Right atrium auricular region (tissue), 2 donors: ENCODE measurements at regions not wholly inside any gene's neighbourhood (a gene's known extent, or its start where the extent isn't known, plus 50 kb on each side); places are given as distances from the start of the nearest gene placed in this dataset.
A peak's percentile ranks its signal among the peaks of the same experiment; 100 is the strongest.

Experiments used
- DNase-seq: peaks from one replicate; pipeline ENCODE4 v3.0.0-alpha.2; 2019; ENCODE audit warnings: low spot score
- H3K27ac ChIP-seq, 2 donors: fragments of 200-600 bp; sonication (generic); 1 replicate in 1 of 2; 2 replicates in 1 of 2; pipeline ENCODE4 v1.5.1; 2016 to 2019
- H3K27me3 ChIP-seq, 2 donors: fragments of 200-600 bp; sonication (generic); one replicate each; pipeline versions ENCODE4 v1.5.1 to v1.6.0; 2017 to 2019
- H3K36me3 ChIP-seq: fragments of 200-600 bp; sonication (generic); one replicate; pipeline ENCODE4 v1.5.1; 2016
- H3K4me1 ChIP-seq, 2 donors: fragments of 200-600 bp; sonication (generic); one replicate each; pipeline versions ENCODE4 v1.5.1 to v1.6.0; 2017 to 2019
- H3K4me3 ChIP-seq, 2 donors: fragments of 200-600 bp; sonication (generic); 1 replicate in 1 of 2; 2 replicates in 1 of 2; pipeline ENCODE4 v1.5.1; 2017 to 2019; ENCODE audit warnings: mild to moderate bottlenecking in 1 of 2, moderate library complexity in 1 of 2
- H3K9me3 ChIP-seq, 2 donors: fragments of 200-600 bp; sonication (generic); one replicate each; pipeline ENCODE4 v1.5.1; 2019
- TF ChIP-seq, protein P1 (sequence below), 2 donors: fragments of 200-600 bp; sonication (generic); IDR thresholded peaks; one replicate each; pipeline ENCODE4 v1.5.1; 2019; ENCODE audit warnings: antibody characterized with exemption in 2 of 2

GRCh38 chr4:41435510-41435909 lies 102.4 kb upstream of the LIMCH1 start:
- H3K9me3 ChIP-seq: no peaks in the 10 kb centered on the region
- H3K27ac ChIP-seq: peak overlapping the region in 1 of 2 donors; percentile 74
- H3K4me3 ChIP-seq: no peak overlapping the region
- H3K27me3 ChIP-seq: no peaks in the 10 kb centered on the region
- H3K36me3 ChIP-seq: no peaks in the 10 kb centered on the region
- peaks cover 0 to 61% of the 10 kb centered on the region in 2 donors for H3K4me1 ChIP-seq
- TF ChIP-seq, protein P1, sequence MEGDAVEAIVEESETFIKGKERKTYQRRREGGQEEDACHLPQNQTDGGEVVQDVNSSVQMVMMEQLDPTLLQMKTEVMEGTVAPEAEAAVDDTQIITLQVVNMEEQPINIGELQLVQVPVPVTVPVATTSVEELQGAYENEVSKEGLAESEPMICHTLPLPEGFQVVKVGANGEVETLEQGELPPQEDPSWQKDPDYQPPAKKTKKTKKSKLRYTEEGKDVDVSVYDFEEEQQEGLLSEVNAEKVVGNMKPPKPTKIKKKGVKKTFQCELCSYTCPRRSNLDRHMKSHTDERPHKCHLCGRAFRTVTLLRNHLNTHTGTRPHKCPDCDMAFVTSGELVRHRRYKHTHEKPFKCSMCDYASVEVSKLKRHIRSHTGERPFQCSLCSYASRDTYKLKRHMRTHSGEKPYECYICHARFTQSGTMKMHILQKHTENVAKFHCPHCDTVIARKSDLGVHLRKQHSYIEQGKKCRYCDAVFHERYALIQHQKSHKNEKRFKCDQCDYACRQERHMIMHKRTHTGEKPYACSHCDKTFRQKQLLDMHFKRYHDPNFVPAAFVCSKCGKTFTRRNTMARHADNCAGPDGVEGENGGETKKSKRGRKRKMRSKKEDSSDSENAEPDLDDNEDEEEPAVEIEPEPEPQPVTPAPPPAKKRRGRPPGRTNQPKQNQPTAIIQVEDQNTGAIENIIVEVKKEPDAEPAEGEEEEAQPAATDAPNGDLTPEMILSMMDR (IDR thresholded peaks at IDR 0.05): no peak
- DNase-seq: no peak

DNA sequence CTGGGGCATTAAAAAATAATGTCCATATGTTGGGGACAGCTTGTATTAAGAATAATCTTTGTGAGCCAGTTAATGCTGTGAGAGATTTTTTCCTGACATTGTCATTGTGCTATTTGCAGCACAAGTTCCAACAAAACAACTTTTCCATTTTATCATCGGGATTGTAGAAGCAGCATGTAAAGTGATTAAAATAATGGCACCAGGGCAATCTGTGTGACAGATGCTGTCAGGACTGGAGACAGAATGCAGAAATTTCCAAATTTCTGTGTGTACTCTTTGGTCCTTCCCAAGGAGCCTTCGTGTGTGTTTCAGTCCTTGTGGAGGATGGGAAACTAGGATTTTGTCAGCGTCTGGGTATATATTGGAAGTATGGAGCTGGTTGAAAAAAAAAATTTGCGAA lies 101.5 kb upstream of the LIMCH1 start:
- Histone ChIP-seq H3K4me3 (no peak overlapping the region), H3K27ac (peak overlapping the region; percentile 24 to 74), H3K27me3 (no peaks in the 10 kb centered on the region), H3K36me3 (no peaks in the 10 kb centered on the region), H3K4me1 (peaks cover 0 to 53% of the 10 kb centered on the region in 2 donors), H3K9me3 (no peaks in the 10 kb centered on the region)
- TF ChIP-seq, protein P1 (IDR thresholded peaks at IDR 0.05): no peak
- DNase-seq: no peak

DNA sequence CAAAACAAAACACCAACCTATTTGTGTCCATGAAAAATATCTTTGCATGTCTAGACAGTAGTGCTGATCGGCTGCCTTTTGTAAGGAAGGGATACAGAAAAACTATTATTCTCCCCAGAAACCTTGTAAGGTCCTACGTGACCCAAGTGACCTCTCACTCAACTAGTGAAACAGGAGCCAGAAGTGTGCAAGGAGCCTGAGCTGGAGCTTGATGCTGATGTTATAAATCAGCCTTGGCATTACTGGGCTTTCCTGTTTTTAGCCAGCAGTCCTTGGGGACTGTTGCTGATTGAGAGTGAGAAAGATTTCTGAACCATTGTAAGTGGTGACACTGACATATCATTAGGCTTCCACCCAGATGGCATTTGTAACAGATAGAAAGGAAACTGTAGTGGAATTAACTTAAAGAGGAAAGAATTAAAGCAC lies 100.8 kb upstream of the LIMCH1 start:
- H3K27ac ChIP-seq: peak overlapping the region; percentile 24 to 74
- H3K9me3 ChIP-seq: no peaks in the 10 kb centered on the region
- no peak overlapping the region for H3K4me3 ChIP-seq
- no peaks in the 10 kb centered on the region for H3K36me3 ChIP-seq
- no peak for DNase-seq
- peaks cover 0 to 46% of the 10 kb centered on the region in 2 donors for H3K4me1 ChIP-seq
- no peaks in the 10 kb centered on the region for H3K27me3 ChIP-seq
- TF ChIP-seq, protein P1 (IDR thresholded peaks at IDR 0.05): no peak

DNA sequence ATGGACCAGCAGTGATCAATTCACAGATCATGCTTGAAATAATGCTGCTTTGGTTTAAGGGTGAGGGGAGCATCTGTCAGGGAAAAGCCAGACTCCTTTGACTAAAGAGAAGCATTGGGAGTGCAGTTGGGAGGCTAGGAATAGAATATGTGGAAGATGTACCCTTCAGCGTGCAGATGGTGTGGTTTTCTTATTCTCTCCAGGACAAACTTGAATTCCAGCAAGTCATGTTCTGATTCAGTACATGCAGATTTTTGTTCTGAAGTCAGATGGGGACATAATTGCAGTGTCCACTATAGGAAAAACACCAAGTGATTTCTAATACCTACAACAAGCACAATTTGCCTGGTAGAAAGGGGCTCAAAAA lies 99.0 kb upstream of the LIMCH1 start:
- no peak overlapping the region for H3K4me3 ChIP-seq
- H3K36me3 ChIP-seq: no peaks in the 10 kb centered on the region
- peaks cover 0 to 46% of the 10 kb centered on the region in 2 donors for H3K4me1 ChIP-seq
- H3K9me3 ChIP-seq: no peaks in the 10 kb centered on the region
- no peak overlapping the region for H3K27ac ChIP-seq
- DNase-seq: no peak
- TF ChIP-seq, protein P1 (IDR thresholded peaks at IDR 0.05): no peak
- no peaks in the 10 kb centered on the region for H3K27me3 ChIP-seq

DNA sequence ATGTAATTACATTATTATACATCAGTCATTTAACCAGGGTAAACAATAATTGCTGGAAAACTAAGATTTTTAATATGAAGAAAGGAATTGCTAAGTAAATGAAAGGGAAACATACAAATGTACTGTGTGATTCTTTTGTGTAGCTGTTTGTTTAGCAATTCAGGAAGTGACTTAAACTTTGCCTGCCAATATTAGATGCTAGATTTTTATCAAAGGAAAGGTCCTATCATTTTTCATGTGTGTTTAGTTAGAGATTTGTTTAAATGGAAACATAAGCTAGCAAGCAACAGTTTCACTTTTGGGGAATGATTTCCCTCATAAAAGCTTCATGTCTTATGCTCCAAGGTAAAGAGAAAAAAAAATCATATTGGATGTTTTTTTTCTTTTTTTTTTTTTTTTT lies 95.1 kb upstream of the LIMCH1 start:
- H3K9me3 ChIP-seq: no peaks in the 10 kb centered on the region
- peaks cover 0 to 33% of the 10 kb centered on the region in 2 donors for H3K4me1 ChIP-seq
- H3K4me3 ChIP-seq: no peak overlapping the region
- TF ChIP-seq, protein P1 (IDR thresholded peaks at IDR 0.05): no peak
- DNase-seq: no peak
- no peaks in the 10 kb centered on the region for H3K27me3 ChIP-seq
- H3K27ac ChIP-seq: no peak overlapping the region
- no peaks in the 10 kb centered on the region for H3K36me3 ChIP-seq

GRCh38 chr4:41443340-41444079 lies 94.4 kb upstream of the LIMCH1 start:
- TF ChIP-seq, protein P1 (IDR thresholded peaks at IDR 0.05): no peak
- H3K27ac ChIP-seq: no peak overlapping the region
- H3K9me3 ChIP-seq: no peaks in the 10 kb centered on the region
- H3K27me3 ChIP-seq: no peaks in the 10 kb centered on the region
- DNase-seq: no peak
- H3K36me3 ChIP-seq: no peaks in the 10 kb centered on the region
- H3K4me3 ChIP-seq: no peak overlapping the region
- H3K4me1 ChIP-seq: peaks cover 0 to 29% of the 10 kb centered on the region in 2 donors
